SH-SY5Y (cell line): ENCODE measurements at regions not wholly inside any gene's neighbourhood (a gene's known extent, or its start where the extent isn't known, plus 50 kb on each side); places are given as distances from the start of the nearest gene placed in this dataset.
A peak's percentile ranks its signal among the peaks of the same experiment; 100 is the strongest.

Experiments used
- GATA2 ChIP-seq: IDR thresholded peaks from 2 replicates; pipeline ENCODE4 v1.6.1; 2011; ENCODE audit warnings: mild to moderate bottlenecking, low read depth, low read length
- GATA3 ChIP-seq: IDR thresholded peaks from 2 replicates; pipeline ENCODE4 v1.6.1; 2011; ENCODE audit warnings: low read depth, mild to moderate bottlenecking, low read length, moderate library complexity

DNA sequence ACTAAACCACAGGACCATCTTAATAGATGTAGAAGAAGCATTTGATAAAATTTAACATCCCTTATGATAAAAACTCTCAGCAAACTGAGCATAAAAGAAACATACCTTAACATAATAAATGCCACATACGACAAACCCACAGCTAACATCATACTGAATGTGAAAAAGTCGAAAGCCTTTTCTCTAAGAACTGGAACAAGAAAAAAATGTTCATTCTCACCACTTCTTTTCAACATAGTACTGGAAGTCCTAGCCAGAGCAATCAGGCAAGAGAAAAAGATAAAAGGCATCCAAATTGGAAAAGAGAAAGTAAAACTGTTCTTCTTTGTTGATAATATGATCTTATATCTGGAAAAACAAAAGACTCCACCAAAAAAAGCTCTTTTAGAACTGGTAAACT is 134.2 kb downstream of the RPL22L1 start:
- no peak for TF ChIP-seq GATA2
- no peak for TF ChIP-seq GATA3

DNA sequence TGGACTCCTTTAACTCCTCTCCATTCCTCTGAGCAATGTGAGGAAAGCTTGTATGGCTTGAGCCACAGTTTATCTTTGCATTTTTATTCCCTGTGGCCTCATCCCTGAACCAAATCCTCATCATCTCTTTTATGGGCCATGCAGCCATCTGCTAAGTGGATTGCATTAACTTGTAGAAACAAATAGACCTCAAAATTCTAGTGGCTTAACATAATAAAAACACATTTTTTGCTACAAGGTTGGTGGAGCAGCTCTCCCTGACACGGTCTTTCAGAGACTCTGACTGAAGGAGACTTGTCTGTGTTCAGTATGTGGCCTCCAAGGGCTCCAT is 135.3 kb downstream of the RPL22L1 start:
- TF ChIP-seq GATA3 (no peak), GATA2 (no peak)

GRCh38 chr3:170734043-170734734 is 135.8 kb downstream of the RPL22L1 start:
- no peak for TF ChIP-seq GATA3
- no peak for TF ChIP-seq GATA2

GRCh38 chr3:170732660-170733245 is 137.2 kb downstream of the RPL22L1 start:
- TF ChIP-seq GATA2 (no peak), GATA3 (no peak)

- TF ChIP-seq GATA3 = no peak
- no peak for TF ChIP-seq GATA2
Observed at GRCh38 chr3:170731281-170731680, 138.7 kb downstream of the RPL22L1 start.

DNA sequence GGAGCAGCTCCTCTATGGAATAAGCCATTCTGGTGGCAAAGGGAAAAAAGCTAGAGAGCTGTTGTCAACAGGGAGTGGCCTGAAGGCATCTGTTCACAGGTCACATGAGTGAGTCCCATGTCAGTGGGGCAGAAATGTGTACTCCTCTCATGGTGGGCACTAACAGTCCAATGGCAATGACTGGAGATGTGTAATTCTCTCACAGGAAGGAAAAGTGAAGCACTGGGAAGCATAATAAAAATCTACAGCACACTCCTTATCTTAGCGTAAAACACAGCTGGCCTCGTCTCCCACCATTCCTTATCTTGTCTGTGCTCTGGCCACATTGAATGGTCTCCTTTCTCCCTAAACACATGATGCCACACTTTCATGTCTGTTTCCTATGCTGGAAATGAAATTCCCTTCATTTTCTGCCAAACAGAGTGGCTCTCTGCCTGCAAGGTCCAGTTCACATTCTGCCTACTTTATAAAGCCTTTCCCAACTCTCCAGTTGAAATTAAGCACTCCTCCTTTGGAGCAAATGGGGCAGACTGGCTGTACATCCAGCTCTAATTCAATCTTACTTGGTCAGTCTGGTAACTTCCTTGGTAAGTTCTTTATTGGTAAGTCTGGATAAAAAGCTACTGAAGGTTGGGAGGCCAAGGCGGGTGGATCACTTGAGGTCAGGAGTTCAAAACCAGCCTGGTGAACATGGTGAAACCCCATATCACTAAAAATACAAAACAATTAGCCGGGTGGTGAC is 139.8 kb downstream of the RPL22L1 start:
- TF ChIP-seq GATA2 (peak; percentile 82), GATA3 (no peak)

DNA sequence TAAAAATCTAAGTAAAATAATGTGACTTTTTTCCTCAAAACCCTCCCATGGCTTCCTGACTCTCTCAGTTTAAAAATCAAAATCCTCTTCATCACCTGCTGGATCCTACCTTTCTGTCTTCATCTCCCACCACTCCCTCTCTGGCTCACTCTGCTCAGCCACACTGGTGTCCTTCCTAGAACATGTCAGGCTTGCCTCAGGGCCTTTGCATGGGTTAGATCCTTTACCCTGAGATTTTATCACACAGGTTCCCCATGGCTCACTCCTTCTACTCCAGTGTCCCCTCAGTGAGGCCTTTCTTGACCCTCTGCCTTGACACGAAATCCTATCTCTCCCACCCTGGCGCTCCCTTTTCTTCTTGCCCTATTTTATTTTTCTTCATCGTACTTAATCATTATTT is 141.8 kb downstream of the RPL22L1 start:
- no peak for TF ChIP-seq GATA3
- no peak for TF ChIP-seq GATA2

GRCh38 chr3:170727754-170728153 is 141.9 kb upstream of the SLC7A14 start:
- TF ChIP-seq GATA3 (no peak), GATA2 (no peak)

DNA sequence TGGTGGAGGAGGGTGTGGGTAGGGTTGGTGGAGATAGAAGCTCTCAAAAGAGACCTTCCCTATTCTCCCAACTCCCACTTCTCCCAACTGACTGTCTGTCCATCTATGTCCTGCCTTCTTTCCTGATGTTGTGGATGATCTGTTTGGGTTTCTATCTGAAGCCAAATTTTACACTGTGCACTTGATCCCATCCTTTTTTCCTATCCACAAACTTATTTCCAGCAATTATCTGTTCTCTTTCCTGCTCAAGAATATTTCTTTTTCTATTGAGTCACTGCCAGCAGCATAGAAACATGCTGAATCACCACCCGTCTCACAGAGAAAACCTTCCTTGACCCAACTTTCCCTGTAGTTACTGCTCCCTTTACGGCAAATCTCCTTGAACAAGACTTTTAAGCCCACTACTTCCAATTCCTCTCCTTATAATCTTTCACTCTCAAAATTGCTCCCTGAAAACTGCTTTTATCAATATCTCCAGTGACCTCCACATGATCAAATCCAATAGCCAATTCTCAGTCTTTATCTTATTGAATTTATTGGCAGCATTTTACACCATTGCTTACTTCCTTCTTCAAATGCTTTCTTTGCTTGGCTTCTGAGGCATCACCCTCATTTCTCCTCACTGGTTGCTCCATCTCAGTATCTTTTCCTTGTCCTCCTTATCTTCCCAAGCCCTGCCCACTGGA is 141.2 kb upstream of the SLC7A14 start:
- TF ChIP-seq GATA3 (no peak), GATA2 (no peak)

DNA sequence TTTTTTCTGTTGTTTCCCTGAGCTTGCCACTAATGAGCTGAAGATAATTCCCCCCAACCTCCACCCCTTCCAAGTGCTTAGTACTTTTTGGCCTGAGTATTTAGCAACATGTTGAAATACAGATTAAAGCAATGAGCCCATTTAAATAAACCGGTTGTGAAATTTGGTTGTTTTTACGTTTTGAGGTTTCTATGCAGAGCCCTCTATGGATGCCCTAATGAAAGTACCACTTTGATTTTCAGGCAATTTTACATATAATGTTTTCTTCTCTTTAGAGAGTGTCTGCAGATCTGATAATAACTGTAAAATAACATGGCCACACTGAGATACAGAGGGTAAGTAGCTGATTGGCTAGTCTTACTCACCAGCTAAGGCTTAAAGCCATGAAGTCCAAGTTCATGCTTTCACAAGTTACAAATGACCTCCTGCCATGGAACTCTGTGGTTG is 139.4 kb upstream of the SLC7A14 start:
- TF ChIP-seq GATA2 (no peak), GATA3 (no peak)

- TF ChIP-seq GATA2 = no peak
- TF ChIP-seq GATA3 = no peak
Observed at GRCh38 chr3:170724599-170725280, 138.9 kb upstream of the SLC7A14 start.

DNA sequence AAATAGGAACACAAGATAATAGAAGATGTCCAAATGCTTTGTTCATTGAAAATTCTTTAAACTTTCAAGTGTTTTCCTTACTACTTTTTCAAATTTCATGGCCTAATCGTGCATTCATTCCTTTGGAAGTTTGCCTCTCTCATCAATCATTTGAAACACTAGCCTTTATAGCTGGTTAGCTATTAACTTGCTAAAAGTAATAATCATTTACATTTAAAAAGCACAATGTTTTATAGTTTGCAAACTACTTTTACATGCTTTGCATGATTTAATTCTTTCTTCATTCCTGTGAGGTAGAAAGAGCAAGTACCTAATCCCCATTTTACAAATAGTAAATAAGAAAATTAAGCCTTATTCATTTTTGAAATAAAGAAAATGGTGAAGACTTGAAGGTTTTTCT is 137.4 kb upstream of the SLC7A14 start:
- TF ChIP-seq GATA2 = no peak
- TF ChIP-seq GATA3 = no peak

DNA sequence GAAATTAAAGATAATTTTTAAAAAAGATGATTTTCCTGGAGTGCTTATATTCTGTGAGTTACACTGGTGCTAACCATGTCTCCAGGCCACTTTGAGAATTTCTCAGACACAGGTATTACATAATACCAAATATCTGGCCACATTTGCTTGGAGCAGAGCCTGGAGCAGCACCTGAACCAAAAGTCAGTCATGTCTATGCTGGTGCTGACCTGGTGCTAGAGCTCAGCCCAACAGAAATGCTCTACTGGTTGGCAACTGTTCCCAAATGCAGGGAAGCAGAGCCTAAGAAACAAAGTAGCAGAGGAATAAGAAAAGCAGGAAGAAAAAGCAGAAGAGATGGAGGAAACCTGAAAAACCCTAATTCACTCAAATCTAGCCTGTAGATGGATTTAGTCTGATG is 135.7 kb upstream of the SLC7A14 start:
- no peak for TF ChIP-seq GATA2
- no peak for TF ChIP-seq GATA3

DNA sequence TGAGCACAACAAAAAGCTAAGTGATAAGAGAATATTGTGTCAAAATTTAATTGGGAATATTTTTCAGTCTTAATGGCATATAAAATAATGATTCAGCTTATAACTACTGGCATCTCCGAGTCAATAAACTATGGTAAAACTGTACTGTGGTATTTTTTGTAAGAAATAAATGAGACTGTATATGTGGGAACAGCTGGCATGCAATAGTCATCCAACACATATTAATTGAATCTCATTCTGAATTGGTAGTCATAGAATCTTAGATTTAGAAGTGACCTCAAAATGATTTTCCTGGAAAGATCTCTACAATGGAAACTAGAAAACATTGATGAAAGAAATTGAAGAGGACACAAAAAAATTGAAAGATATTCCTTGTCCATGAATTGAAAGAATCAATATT is 133.4 kb upstream of the SLC7A14 start:
- TF ChIP-seq GATA2 = no peak
- TF ChIP-seq GATA3 = no peak
